OCI-LY7 (cell line): ENCODE measurements at regions not wholly inside any gene's neighbourhood (a gene's known extent, or its start where the extent isn't known, plus 50 kb on each side); places are given as distances from the start of the nearest gene placed in this dataset.

Experiments used
- BruUV-seq: library from RNA; stranded (reverse); fragments of 400-500 nt; replicated peaks from 2 replicates; lab custom pipeline; 2021; lab: Mats Ljungman, UMichigan
- CTCF ChIA-PET: fragments of 300-600 bp; sonication (Branson Sonifier 250); formaldehyde crosslinking; loops from one replicate; lab custom pipeline; 2022; ENCODE audit warnings: antibody characterized with exemption; ENCODE audit not compliant: unreplicated experiment; lab: Charles Lee
- POLR2A ChIA-PET: fragments of 300-600 bp; sonication (Branson Sonifier 250); formaldehyde crosslinking; loops from one replicate; lab custom pipeline; 2022; ENCODE audit warnings: antibody characterized with exemption; lab: Charles Lee
- DNase-seq: peaks from one replicate; pipeline ENCODE4 v3.0.0-alpha.2; 2015; ENCODE audit warnings: low spot score
- H2AFZ ChIP-seq: fragments of 200-600 bp; sonication (generic), shearing (Covaris generic); 2 replicates; pipeline ENCODE4 v1.6.1; 2014; ENCODE audit warnings: mild to moderate bottlenecking, antibody characterized with exemption, low read length, moderate library complexity
- H3K27ac ChIP-seq: fragments of 200-600 bp; sonication (generic); 2 replicates; pipeline ENCODE4 v1.5.1; 2014; ENCODE audit warnings: mixed run types, low read depth, mild to moderate bottlenecking, moderate library complexity, low read length, inconsistent platforms; ENCODE audit not compliant: poor library complexity, severe bottlenecking
- H3K36me3 ChIP-seq: fragments of 200-600 bp; sonication (generic); 2 replicates; pipeline ENCODE4 v1.6.1; 2014; ENCODE audit warnings: mild to moderate bottlenecking, antibody characterized with exemption, low read length, moderate library complexity, mixed read lengths; ENCODE audit not compliant: insufficient read depth
- H3K4me1 ChIP-seq: fragments of 200-600 bp; sonication (generic); 2 replicates; pipeline ENCODE4 v1.5.1; 2014; ENCODE audit warnings: mild to moderate bottlenecking, low read length; ENCODE audit not compliant: insufficient read depth, poor library complexity, severe bottlenecking
- H3K4me2 ChIP-seq: fragments of 200-600 bp; sonication (generic); 2 replicates; pipeline ENCODE4 v1.6.1; 2014; ENCODE audit warnings: mild to moderate bottlenecking, low read length
- H3K4me3 ChIP-seq: fragments of 200-600 bp; sonication (generic); 2 replicates; pipeline ENCODE4 v1.5.1; 2014; ENCODE audit warnings: mild to moderate bottlenecking, low read depth, low read length; ENCODE audit not compliant: poor library complexity, severe bottlenecking
- H3K79me2 ChIP-seq: fragments of 200-600 bp; sonication (generic); 2 replicates; pipeline ENCODE4 v1.6.1; 2016; ENCODE audit warnings: low read depth, mild to moderate bottlenecking, low read length, moderate library complexity, mixed read lengths; ENCODE audit not compliant: insufficient read depth
- H3K9me2 ChIP-seq: fragments of 200-600 bp; sonication (generic); 2 replicates; pipeline ENCODE4 v1.6.1; 2016; ENCODE audit warnings: mild to moderate bottlenecking, low read length, mixed read lengths; ENCODE audit not compliant: insufficient read depth
- H3K9me3 ChIP-seq: fragments of 200-600 bp; sonication (generic); 2 replicates; pipeline ENCODE4 v1.6.1; 2014; ENCODE audit warnings: mild to moderate bottlenecking, mixed run types, low read length, mixed read lengths
- H4K20me1 ChIP-seq: fragments of 200-600 bp; sonication (generic); 2 replicates; pipeline ENCODE4 v1.6.1; 2014; ENCODE audit warnings: mild to moderate bottlenecking, antibody characterized with exemption, low read length, moderate library complexity, mixed read lengths; ENCODE audit not compliant: insufficient read depth
- EZH2phosphoT487 ChIP-seq: fragments of 200-600 bp; sonication (generic); IDR thresholded peaks from 2 replicates; pipeline ENCODE4 v1.6.1; 2018; ENCODE audit warnings: low read depth, borderline replicate concordance, mild to moderate bottlenecking, mixed run types, antibody characterized with exemption, low read length, moderate library complexity, mixed read lengths
- intact Hi-C: fragments of 100-400 bp; cut with micrococcal nuclease; formaldehyde crosslinking; loops from one replicate; pipeline ENCODE4 v1.10.0; 2022; ENCODE audit not compliant: unreplicated experiment
- TF ChIP-seq, protein P1 (sequence below): fragments of 200-600 bp; sonication (generic); conservative IDR thresholded peaks from 2 replicates; pipeline ENCODE4 v1.5.1; 2014; ENCODE audit warnings: mild to moderate bottlenecking, antibody characterized with exemption, low read length, moderate library complexity, mixed read lengths

DNA sequence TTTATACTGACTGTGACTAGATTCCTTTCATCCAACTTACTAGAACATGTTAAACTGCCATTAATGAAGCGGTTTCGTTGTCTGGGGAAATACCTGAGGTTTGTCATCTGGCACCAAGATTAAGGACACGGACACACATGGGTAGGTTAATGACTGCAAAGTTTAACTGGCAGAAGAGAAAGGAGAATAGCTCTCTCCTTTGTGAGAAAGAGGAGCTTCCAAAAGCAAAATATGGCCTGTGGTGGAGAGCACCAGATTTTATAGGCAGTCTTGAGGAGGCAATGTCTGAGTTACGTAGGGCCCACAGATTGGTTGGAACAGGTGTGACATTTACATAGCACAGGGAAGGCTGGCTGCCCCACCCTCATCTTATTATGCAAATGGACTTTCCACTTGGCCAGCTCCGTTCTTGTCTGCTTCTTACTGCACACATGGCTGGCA is 1193.0 kb upstream of the CELF2 start:
- POLR2A ChIA-PET = no interaction called here

DNA sequence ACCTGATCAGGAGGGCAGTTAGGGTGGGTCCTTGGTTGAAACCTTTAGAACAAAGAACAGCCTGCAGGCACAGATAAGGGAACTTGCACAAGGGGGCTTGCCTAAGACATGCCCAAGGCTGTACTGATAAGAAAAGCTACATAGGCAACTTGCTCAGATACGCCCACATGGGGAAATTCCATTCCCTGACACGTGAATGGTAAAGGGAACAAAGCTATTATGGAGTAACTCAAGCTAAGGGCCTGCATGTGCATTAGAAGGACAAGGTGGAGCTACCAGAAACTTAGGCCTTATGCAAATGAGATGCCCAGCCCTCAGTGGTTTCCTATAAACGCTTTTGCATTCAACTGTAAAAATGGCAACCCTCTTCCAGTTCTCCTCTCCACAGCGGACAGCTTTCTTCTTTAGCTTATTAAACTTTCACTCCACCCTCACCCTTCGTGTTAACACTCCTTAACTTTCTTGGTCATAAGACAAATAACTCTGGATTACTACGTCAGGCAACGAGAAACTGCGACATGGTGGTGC is 1192.1 kb upstream of the CELF2 start:
- H3K27ac ChIP-seq = no peak overlapping the region
- H3K9me3 ChIP-seq = no peaks in the 10 kb centered on the region
- TF ChIP-seq EZH2phosphoT487 = no peak
- TF ChIP-seq, protein P1, sequence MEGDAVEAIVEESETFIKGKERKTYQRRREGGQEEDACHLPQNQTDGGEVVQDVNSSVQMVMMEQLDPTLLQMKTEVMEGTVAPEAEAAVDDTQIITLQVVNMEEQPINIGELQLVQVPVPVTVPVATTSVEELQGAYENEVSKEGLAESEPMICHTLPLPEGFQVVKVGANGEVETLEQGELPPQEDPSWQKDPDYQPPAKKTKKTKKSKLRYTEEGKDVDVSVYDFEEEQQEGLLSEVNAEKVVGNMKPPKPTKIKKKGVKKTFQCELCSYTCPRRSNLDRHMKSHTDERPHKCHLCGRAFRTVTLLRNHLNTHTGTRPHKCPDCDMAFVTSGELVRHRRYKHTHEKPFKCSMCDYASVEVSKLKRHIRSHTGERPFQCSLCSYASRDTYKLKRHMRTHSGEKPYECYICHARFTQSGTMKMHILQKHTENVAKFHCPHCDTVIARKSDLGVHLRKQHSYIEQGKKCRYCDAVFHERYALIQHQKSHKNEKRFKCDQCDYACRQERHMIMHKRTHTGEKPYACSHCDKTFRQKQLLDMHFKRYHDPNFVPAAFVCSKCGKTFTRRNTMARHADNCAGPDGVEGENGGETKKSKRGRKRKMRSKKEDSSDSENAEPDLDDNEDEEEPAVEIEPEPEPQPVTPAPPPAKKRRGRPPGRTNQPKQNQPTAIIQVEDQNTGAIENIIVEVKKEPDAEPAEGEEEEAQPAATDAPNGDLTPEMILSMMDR = no peak
- no peak overlapping the region for H3K4me3 ChIP-seq
- BruUV-seq = no TSS peak
- ChIA-PET POLR2A (no interaction called here), CTCF (no interaction called here)
- no peaks in the 10 kb centered on the region for H4K20me1 ChIP-seq
- no peaks in the 10 kb centered on the region for H3K79me2 ChIP-seq
- no peak overlapping the region for H3K4me2 ChIP-seq
- intact Hi-C loops = no loop called here
- DNase-seq = no peak
- H3K4me1 ChIP-seq = no peaks in the 10 kb centered on the region
- H3K9me2 ChIP-seq = no peaks in the 10 kb centered on the region
- H2AFZ ChIP-seq = no peak overlapping the region
- no peaks in the 10 kb centered on the region for H3K36me3 ChIP-seq

More for the DNA sequence above, 1193.0 kb upstream of the CELF2 start:
- Histone ChIP-seq H3K4me3 (no peak overlapping the region), H3K27ac (no peak overlapping the region), H2AFZ (no peak overlapping the region), H4K20me1 (no peaks in the 10 kb centered on the region), H3K9me2 (no peaks in the 10 kb centered on the region), H3K4me1 (no peaks in the 10 kb centered on the region), H3K79me2 (no peaks in the 10 kb centered on the region), H3K4me2 (no peak overlapping the region), H3K9me3 (no peaks in the 10 kb centered on the region), H3K36me3 (no peaks in the 10 kb centered on the region)
- BruUV-seq = no TSS peak
- TF ChIP-seq, protein P1 = no peak
- TF ChIP-seq EZH2phosphoT487 = no peak
- CTCF ChIA-PET = no interaction called here
- intact Hi-C loops = no loop called here
- no peak for DNase-seq

DNA sequence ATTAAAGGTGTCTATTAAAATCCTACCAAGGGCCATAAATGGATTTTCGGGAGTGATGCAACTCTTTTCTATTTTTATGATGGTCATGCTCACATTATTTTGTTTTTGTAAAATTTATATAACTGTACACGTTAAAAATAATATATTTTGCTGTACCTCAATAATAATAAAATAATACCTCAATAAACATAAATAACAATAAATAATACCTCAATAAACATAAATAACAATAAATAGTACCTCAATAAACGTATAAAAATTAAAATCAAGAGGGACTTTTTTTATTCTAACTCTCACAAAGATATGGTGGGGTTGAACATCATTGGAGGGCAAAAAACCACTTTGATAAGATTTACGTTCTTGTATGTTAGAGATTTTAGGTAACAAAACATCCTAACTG is 1189.6 kb upstream of the CELF2 start:
- no peak for TF ChIP-seq EZH2phosphoT487
- TF ChIP-seq, protein P1 = no peak

More for the DNA sequence above, 1189.6 kb upstream of the CELF2 start:
- H3K27ac ChIP-seq = no peak overlapping the region
- no peak overlapping the region for H3K4me3 ChIP-seq
- intact Hi-C loops = no loop called here
- H2AFZ ChIP-seq = no peak overlapping the region
- H4K20me1 ChIP-seq = no peaks in the 10 kb centered on the region
- POLR2A ChIA-PET = no interaction called here
- CTCF ChIA-PET = no interaction called here
- no peaks in the 10 kb centered on the region for H3K79me2 ChIP-seq
- no peak for DNase-seq
- no TSS peak for BruUV-seq
- no peaks in the 10 kb centered on the region for H3K4me1 ChIP-seq
- no peaks in the 10 kb centered on the region for H3K9me2 ChIP-seq
- H3K36me3 ChIP-seq = no peaks in the 10 kb centered on the region
- no peak overlapping the region for H3K4me2 ChIP-seq
- H3K9me3 ChIP-seq = no peaks in the 10 kb centered on the region
